Activated CD4-positive, alpha-beta T cell treated with anti-CD3 and anti-CD28 coated beads, Interleukin-2, amount 10 ng/mL, durations not matched to agents 7 days and 5 days (primary cell): ENCODE measurements at regions not wholly inside any gene's neighbourhood (a gene's known extent, or its start where the extent isn't known, plus 50 kb on each side); places are given as distances from the start of the nearest gene placed in this dataset.

Experiments used
- CTCF ChIA-PET: fragments of 350-600 bp; sonication (Branson Sonifier 250); formaldehyde crosslinking; loops from one replicate; lab custom pipeline; 2021; ENCODE audit warnings: antibody characterized with exemption; lab: Charles Lee
- POLR2A ChIA-PET: fragments of 350-600 bp; sonication (Branson Sonifier 250); formaldehyde crosslinking; loops from one replicate; lab custom pipeline; 2021; ENCODE audit warnings: antibody characterized with exemption; lab: Charles Lee
- DNase-seq: peaks from one replicate; pipeline ENCODE4 v3.0.0-alpha.2; 2020
- H3K27ac Mint-ChIP-seq: one replicate; pipeline ENCODE4 v1.8.0; 2021; ENCODE audit warnings: mild to moderate bottlenecking, moderate library complexity, mixed read lengths
- H3K27me3 Mint-ChIP-seq: one replicate; pipeline ENCODE4 v1.8.0; 2021; ENCODE audit warnings: mixed read lengths
- H3K36me3 Mint-ChIP-seq: one replicate; pipeline ENCODE4 v1.8.0; 2021; ENCODE audit warnings: low read depth, mixed read lengths
- H3K4me1 Mint-ChIP-seq: one replicate; pipeline ENCODE4 v1.8.0; 2021; ENCODE audit warnings: mixed read lengths
- H3K4me3 Mint-ChIP-seq: one replicate; pipeline ENCODE4 v1.8.0; 2021; ENCODE audit warnings: mild to moderate bottlenecking, moderate library complexity, mixed read lengths
- H3K9me3 Mint-ChIP-seq: one replicate; pipeline ENCODE4 v1.8.0; 2021; ENCODE audit warnings: mixed read lengths

GRCh38 chr2:136175466-136175865, 57.5 kb upstream of the CXCR4 start:
- Mint-ChIP-seq H3K9me3 (peaks cover 11% of the 10 kb centered on the region), H3K4me3 (no peak overlapping the region), H3K27ac (no peak overlapping the region), H3K27me3 (peaks cover 4% of the 10 kb centered on the region), H3K4me1 (peaks cover 16% of the 10 kb centered on the region), H3K36me3 (no peaks in the 10 kb centered on the region)
- no peak for DNase-seq
- POLR2A ChIA-PET: interaction anchor here (0.9 kb wide), 1 partner anchor 14 kb away, joined by 8 read pairs; no protein-coding TSS in a partner anchor
- CTCF ChIA-PET: interaction anchor here (0.6 to 2.0 kb wide), 3 partner anchors 90 to 262 kb away, joined by 4 to 5 read pairs (median 4); no protein-coding TSS in a partner anchor

DNA sequence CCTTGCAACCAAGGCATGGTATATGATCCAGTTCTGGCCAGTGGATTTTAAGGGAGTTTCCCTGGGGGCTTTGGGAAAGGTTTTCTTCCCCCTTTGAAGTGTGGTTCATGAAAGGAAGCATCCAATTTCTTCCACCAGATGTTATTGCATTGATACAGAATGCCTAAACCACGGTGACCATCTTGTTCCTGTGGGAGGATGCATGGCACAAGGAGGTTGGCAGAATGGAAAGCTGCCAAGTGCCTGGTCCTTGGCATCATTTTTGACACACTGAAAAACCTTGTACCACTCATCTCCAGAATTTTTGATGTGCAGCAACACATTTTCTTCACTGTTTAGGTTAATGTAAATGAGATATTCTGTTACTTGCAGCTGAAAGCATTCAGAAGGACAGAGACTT, 55.2 kb upstream of the CXCR4 start:
- H3K9me3 Mint-ChIP-seq: peaks cover 9% of the 10 kb centered on the region
- H3K36me3 Mint-ChIP-seq: no peaks in the 10 kb centered on the region
- H3K27ac Mint-ChIP-seq: no peak overlapping the region
- no peak overlapping the region for H3K4me3 Mint-ChIP-seq
- ChIA-PET CTCF (interaction anchor here (0.6 to 1.1 kb wide), 2 partner anchors 13 to 238 kb away, joined by 3 to 7 read pairs; no protein-coding TSS in a partner anchor), POLR2A (no interaction called here)
- peaks cover 4% of the 10 kb centered on the region for H3K27me3 Mint-ChIP-seq
- DNase-seq: no peak
- peaks cover 9% of the 10 kb centered on the region for H3K4me1 Mint-ChIP-seq

- Mint-ChIP-seq H3K9me3 (peaks cover 9% of the 10 kb centered on the region), H3K4me3 (no peak overlapping the region), H3K4me1 (peaks cover 9% of the 10 kb centered on the region), H3K36me3 (no peaks in the 10 kb centered on the region), H3K27ac (no peak overlapping the region), H3K27me3 (peaks cover 4% of the 10 kb centered on the region)
- no peak for DNase-seq
- ChIA-PET CTCF (interaction anchor here (0.7 kb wide), 1 partner anchor 40 kb away, joined by 3 read pairs; no protein-coding TSS in a partner anchor), POLR2A (no interaction called here)
Observed at GRCh38 chr2:136171223-136171622, 53.3 kb upstream of the CXCR4 start.

DNA sequence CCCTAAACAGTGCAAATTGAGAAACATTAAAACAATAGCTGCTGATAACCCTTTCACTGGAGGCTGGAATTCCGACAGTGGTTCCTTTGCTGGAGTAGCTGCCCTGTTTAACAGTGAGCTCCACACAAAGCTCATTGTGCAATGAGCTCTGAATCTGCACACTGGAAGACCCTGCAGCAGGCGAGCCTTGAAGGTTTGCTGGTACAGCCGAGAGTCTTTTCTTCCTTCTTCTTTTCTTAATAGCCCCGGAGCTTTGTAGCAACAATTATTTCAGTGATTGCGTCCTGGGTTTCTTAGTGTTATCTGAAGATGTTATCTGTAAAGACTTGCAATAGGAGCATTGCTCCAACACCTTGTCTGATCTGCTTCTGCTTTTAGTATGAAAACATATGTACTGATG, 50.8 kb upstream of the CXCR4 start:
- Mint-ChIP-seq H3K4me3 (no peak overlapping the region), H3K27me3 (no peaks in the 10 kb centered on the region), H3K36me3 (no peaks in the 10 kb centered on the region), H3K9me3 (peaks cover 2% of the 10 kb centered on the region), H3K4me1 (peaks cover 9% of the 10 kb centered on the region), H3K27ac (no peak overlapping the region)
- ChIA-PET CTCF (interaction anchor here (0.6 to 1.0 kb wide), 2 partner anchors 11 to 25 kb away, joined by 3 read pairs; no protein-coding TSS in a partner anchor), POLR2A (no interaction called here)
- DNase-seq: no peak

DNA sequence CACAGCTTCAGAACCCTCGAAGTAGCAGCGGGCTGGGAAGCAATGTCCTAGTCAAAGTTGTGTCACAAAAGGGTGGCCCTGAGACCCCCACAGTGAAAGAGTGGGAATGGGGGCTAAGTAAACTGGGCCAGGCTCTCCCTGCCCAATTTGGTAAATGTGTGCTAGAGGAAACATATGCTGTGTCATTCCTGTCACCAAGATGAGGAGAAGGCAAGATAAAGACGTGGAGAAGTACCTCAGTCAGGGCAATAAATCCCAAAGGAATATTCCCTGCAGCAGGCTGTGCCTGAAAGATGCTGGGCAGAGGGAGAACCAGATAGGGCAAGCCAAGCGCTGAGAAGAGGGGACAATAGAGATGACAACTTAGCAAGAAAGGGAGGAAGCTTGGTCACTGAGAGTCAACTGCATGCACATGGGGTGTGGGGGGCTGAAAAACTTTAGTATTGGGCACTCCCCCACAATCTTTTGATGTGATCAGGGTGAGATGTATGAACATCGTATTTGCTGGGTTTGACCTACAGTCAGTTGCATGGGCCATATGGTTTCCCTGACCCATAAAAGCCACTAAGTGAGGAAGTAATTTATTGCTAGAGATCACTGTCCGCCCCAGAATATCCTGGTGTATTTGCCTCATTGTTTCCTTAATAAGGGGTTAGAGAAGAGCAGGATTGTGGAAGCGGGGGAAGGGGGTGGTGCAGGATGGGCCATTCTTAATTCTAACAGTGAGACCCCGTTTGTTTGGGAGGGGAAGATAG, 49.9 kb upstream of the CXCR4 start:
- CTCF ChIA-PET: interaction anchor here (1.0 kb wide), 1 partner anchor 12 kb away, joined by 3 read pairs; no protein-coding TSS in a partner anchor
- no peaks in the 10 kb centered on the region for H3K27me3 Mint-ChIP-seq
- no peaks in the 10 kb centered on the region for H3K36me3 Mint-ChIP-seq
- H3K27ac Mint-ChIP-seq: no peak overlapping the region
- no peak overlapping the region for H3K4me3 Mint-ChIP-seq
- H3K9me3 Mint-ChIP-seq: peaks cover 2% of the 10 kb centered on the region
- DNase-seq: no peak
- peaks cover 11% of the 10 kb centered on the region for H3K4me1 Mint-ChIP-seq
- POLR2A ChIA-PET: no interaction called here
